Peyer's patch (tissue), 4 donors: ENCODE measurements at regions not wholly inside any gene's neighbourhood (a gene's known extent, or its start where the extent isn't known, plus 50 kb on each side); places are given as distances from the start of the nearest gene placed in this dataset.

Source experiments
- CTCF ChIP-seq, 6 experiments: fragments of 450-650 bp in 4 of 6; fragments of 200-600 bp in 2 of 6; sonication (generic) in 1 of 6; IDR thresholded peaks; one replicate each; pipeline ENCODE4 v1.5.1; 2017 to 2019; ENCODE audit warnings: antibody characterized with exemption in 6 of 6, mild to moderate bottlenecking in 3 of 6, moderate library complexity in 1 of 6
- POLR2A ChIP-seq, 2 donors: fragments of 450-650 bp; IDR thresholded peaks; one replicate each; pipeline ENCODE4 v1.5.1; 2017; ENCODE audit warnings: antibody characterized with exemption in 2 of 2, mild to moderate bottlenecking in 2 of 2, moderate library complexity in 2 of 2

- TF ChIP-seq POLR2A (IDR thresholded peaks at IDR 0.05) (no peak), CTCF (IDR thresholded peaks at IDR 0.05) (no peak)
These were observed 2183.2 kb upstream of the AGA start for GRCh38 chr4:179625406-179625805.
